ENCODE measurements at regions not wholly inside any gene's neighbourhood (a gene's known extent, or its start where the extent isn't known, plus 50 kb on each side); places are given as distances from the start of the nearest gene placed in this dataset.

GRCh38 chr11:105407101-105407500, 202.8 kb upstream of the GRIA4 start:
- H3K9me3 ChIP-seq (ENCODE audit: insufficient read depth, low read length, severe bottlenecking): no peaks in the 10 kb centered on the region
- H3K79me2 ChIP-seq (ENCODE audit: insufficient read depth, low read length): no peaks in the 10 kb centered on the region
- H2AFZ ChIP-seq (ENCODE audit: low read depth, low read length): no peak overlapping the region
- no peaks in the 10 kb centered on the region for H3K27me3 ChIP-seq (ENCODE audit: insufficient read depth, low read length, poor library complexity)
- H3K9ac ChIP-seq (ENCODE audit: low read depth, low read length): no peak overlapping the region
- DNase-seq (no peak), ATAC-seq (ENCODE audit: insufficient read depth, low read depth) (no peak)
- H3K4me1 ChIP-seq (ENCODE audit: insufficient read depth, low read length): no peaks in the 10 kb centered on the region
- no peak overlapping the region for H3K27ac ChIP-seq (ENCODE audit: low read length)
- no peaks in the 10 kb centered on the region for H3K36me3 ChIP-seq (ENCODE audit: insufficient read depth, low read length)
- no peak overlapping the region for H3K4me3 ChIP-seq (ENCODE audit: low read depth in 1 of 2, low read length in 2 of 2)
- H3K4me2 ChIP-seq (ENCODE audit: insufficient read depth, low read length): no peak overlapping the region
- H4K20me1 ChIP-seq (ENCODE audit: insufficient read depth, low read length): no peaks in the 10 kb centered on the region
- TF ChIP-seq EZH2 (IDR thresholded peaks at IDR 0.05; ENCODE audit: borderline replicate concordance, low read depth, low read length, severe bottlenecking) (no peak), CTCF (IDR thresholded peaks at IDR 0.05; ENCODE audit: borderline replicate concordance, extremely low read depth, low read length, poor library complexity, severe bottlenecking) (no peak)

- Histone ChIP-seq H4K20me1 (ENCODE audit: insufficient read depth, low read length) (no peaks in the 10 kb centered on the region), H3K36me3 (ENCODE audit: insufficient read depth, low read length) (no peaks in the 10 kb centered on the region), H3K27me3 (ENCODE audit: insufficient read depth, low read length, poor library complexity) (no peaks in the 10 kb centered on the region), H3K4me1 (ENCODE audit: insufficient read depth, low read length) (no peaks in the 10 kb centered on the region), H3K4me3 (ENCODE audit: low read depth in 1 of 2, low read length in 2 of 2) (no peak overlapping the region), H3K9ac (ENCODE audit: low read depth, low read length) (no peak overlapping the region), H3K9me3 (ENCODE audit: insufficient read depth, low read length, severe bottlenecking) (no peaks in the 10 kb centered on the region), H3K79me2 (ENCODE audit: insufficient read depth, low read length) (no peaks in the 10 kb centered on the region), H3K4me2 (ENCODE audit: insufficient read depth, low read length) (no peak overlapping the region), H3K27ac (ENCODE audit: low read length) (no peak overlapping the region), H2AFZ (ENCODE audit: low read depth, low read length) (no peak overlapping the region)
- TF ChIP-seq EZH2 (IDR thresholded peaks at IDR 0.05; ENCODE audit: borderline replicate concordance, low read depth, low read length, severe bottlenecking) (no peak), CTCF (IDR thresholded peaks at IDR 0.05; ENCODE audit: borderline replicate concordance, extremely low read depth, low read length, poor library complexity, severe bottlenecking) (no peak)
- no peak for ATAC-seq (ENCODE audit: insufficient read depth, low read depth)
- DNase-seq: no peak
These were observed 208.5 kb upstream of the GRIA4 start for GRCh38 chr11:105401269-105401809.

DNA sequence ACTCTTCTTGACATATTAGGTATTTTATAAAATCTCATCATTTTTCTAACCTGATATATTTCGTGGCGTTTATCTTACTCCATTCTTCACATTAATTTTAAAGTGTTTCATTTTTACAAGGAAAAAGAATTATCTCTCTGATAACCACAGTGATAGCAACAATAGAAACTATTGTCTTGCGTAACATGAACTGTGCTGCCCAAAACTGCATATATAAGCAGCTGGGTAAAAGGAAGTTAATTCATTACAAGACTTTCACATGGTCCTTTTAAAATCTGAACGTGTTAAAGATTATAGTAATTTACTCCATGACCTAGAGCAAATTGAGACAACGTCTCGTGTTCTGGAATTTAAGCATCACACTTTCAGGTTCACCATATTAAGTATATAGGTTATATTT, 210.4 kb upstream of the GRIA4 start:
- H3K4me2 ChIP-seq (ENCODE audit: insufficient read depth, low read length): no peak overlapping the region
- no peak overlapping the region for H3K9ac ChIP-seq (ENCODE audit: low read depth, low read length)
- DNase-seq (no peak), ATAC-seq (ENCODE audit: insufficient read depth, low read depth) (no peak)
- H3K27ac ChIP-seq (ENCODE audit: low read length): no peak overlapping the region
- TF ChIP-seq CTCF (IDR thresholded peaks at IDR 0.05; ENCODE audit: borderline replicate concordance, extremely low read depth, low read length, poor library complexity, severe bottlenecking) (no peak), EZH2 (IDR thresholded peaks at IDR 0.05; ENCODE audit: borderline replicate concordance, low read depth, low read length, severe bottlenecking) (no peak)
- H3K27me3 ChIP-seq (ENCODE audit: insufficient read depth, low read length, poor library complexity): no peaks in the 10 kb centered on the region
- H3K4me1 ChIP-seq (ENCODE audit: insufficient read depth, low read length): no peaks in the 10 kb centered on the region
- no peaks in the 10 kb centered on the region for H3K9me3 ChIP-seq (ENCODE audit: insufficient read depth, low read length, severe bottlenecking)
- H3K79me2 ChIP-seq (ENCODE audit: insufficient read depth, low read length): no peaks in the 10 kb centered on the region
- H3K4me3 ChIP-seq (ENCODE audit: low read depth in 1 of 2, low read length in 2 of 2): no peak overlapping the region
- no peaks in the 10 kb centered on the region for H3K36me3 ChIP-seq (ENCODE audit: insufficient read depth, low read length)
- no peaks in the 10 kb centered on the region for H4K20me1 ChIP-seq (ENCODE audit: insufficient read depth, low read length)
- H2AFZ ChIP-seq (ENCODE audit: low read depth, low read length): no peak overlapping the region

- Histone ChIP-seq H3K36me3 (ENCODE audit: insufficient read depth, low read length) (no peaks in the 10 kb centered on the region), H3K4me2 (ENCODE audit: insufficient read depth, low read length) (no peak overlapping the region), H3K79me2 (ENCODE audit: insufficient read depth, low read length) (no peaks in the 10 kb centered on the region), H3K9ac (ENCODE audit: low read depth, low read length) (no peak overlapping the region), H2AFZ (ENCODE audit: low read depth, low read length) (no peak overlapping the region), H4K20me1 (ENCODE audit: insufficient read depth, low read length) (no peaks in the 10 kb centered on the region), H3K4me3 (ENCODE audit: low read depth in 1 of 2, low read length in 2 of 2) (no peak overlapping the region), H3K9me3 (ENCODE audit: insufficient read depth, low read length, severe bottlenecking) (no peaks in the 10 kb centered on the region), H3K27ac (ENCODE audit: low read length) (no peak overlapping the region), H3K4me1 (ENCODE audit: insufficient read depth, low read length) (no peaks in the 10 kb centered on the region), H3K27me3 (ENCODE audit: insufficient read depth, low read length, poor library complexity) (no peaks in the 10 kb centered on the region)
- TF ChIP-seq EZH2 (IDR thresholded peaks at IDR 0.05; ENCODE audit: borderline replicate concordance, low read depth, low read length, severe bottlenecking) (no peak), CTCF (IDR thresholded peaks at IDR 0.05; ENCODE audit: borderline replicate concordance, extremely low read depth, low read length, poor library complexity, severe bottlenecking) (no peak)
- ATAC-seq (ENCODE audit: insufficient read depth, low read depth) (no peak), DNase-seq (no peak)
These were observed 211.2 kb upstream of the GRIA4 start for GRCh38 chr11:105398636-105399035.

Data from DND-41 (cell line).